HT-29 (cell line): ENCODE measurements at regions not wholly inside any gene's neighbourhood (a gene's known extent, or its start where the extent isn't known, plus 50 kb on each side); places are given as distances from the start of the nearest gene placed in this dataset.

Experiments used
- DNase-seq: peaks from one replicate; pipeline ENCODE4 v3.0.0-alpha.2; 2015; ENCODE audit warnings: low spot score

GRCh38 chr3:116767726-116768125 lies 58.1 kb downstream of the TUSC7 start:
- DNase-seq, result no peak

DNA sequence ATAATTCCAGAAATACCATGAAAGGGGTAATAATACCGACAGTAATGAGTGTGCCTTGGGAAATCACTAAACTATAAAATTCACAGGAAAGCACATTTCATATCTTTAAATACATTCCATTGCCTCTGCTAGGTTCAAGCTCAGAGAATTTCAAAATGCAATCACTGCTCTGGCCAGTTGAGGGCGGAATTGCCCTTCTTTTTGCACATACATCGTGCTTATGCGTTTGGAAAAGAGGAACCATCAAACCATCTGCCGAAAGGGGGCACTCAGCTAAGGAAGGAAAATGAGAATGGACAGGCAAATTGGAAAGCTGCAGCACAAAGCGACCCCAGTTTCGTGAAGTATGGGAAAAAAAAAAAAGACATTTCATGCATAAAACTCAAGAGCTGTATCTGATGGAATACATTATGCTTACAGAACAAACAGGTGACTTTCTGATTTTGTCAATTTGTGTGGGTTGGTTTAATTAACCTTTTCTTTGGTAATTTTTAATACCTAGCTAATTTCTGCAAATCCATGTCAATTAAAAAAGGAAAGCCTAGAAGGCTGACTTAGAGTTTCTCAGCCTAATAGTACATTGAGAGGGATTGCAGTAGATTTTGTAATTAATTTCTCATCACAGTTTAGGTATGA lies 61.4 kb downstream of the TUSC7 start:
- peak; percentile 87 for DNase-seq

GRCh38 chr3:116776880-116777785 lies 67.6 kb downstream of the TUSC7 start:
- no peak for DNase-seq

DNA sequence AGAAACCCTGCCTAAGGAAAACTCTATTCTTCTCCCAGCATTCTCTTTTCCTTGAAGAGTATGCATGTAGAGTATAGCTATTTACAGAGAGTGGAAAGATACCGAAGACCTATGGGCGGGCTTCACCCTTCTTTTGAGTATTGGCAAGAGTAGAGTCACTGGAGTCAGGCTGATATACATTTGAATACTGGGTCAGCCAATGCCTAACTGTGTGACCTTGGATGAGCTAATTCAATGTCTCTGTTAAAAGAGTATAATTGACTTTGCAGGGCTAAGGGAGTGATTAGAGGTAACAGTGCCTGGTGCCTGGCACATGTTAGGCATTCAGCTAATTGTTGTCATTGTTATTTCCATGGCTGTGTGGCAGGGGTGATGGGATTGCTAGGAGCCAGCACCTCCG lies 75.6 kb downstream of the TUSC7 start:
- DNase-seq, result no peak

GRCh38 chr3:116802651-116803050 lies 93.1 kb downstream of the TUSC7 start:
- no peak for DNase-seq

GRCh38 chr3:116806351-116806750 lies 96.8 kb downstream of the TUSC7 start:
- no peak for DNase-seq

GRCh38 chr3:116808725-116809124 lies 99.1 kb downstream of the TUSC7 start:
- no peak for DNase-seq

GRCh38 chr3:116809208-116809607 lies 99.6 kb downstream of the TUSC7 start:
- no peak for DNase-seq

DNA sequence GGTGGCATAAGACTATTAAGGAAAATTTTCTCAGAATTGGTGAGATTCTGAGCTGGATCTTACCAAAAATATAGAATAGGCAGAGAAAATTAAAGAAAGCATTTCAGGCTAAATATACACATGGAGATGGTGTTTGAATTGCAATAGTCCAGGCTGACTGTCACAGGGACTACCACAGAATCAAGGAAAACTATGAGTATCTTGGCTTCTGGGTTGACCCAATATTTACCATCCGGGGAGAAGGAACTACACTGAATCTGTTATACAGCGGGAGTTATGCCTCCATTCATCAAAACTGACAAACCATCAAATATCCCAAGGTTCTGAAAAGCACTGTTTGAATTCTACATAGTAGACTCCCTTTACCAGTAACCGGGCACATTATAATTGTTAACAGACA lies 102.2 kb downstream of the TUSC7 start:
- no peak for DNase-seq

DNA sequence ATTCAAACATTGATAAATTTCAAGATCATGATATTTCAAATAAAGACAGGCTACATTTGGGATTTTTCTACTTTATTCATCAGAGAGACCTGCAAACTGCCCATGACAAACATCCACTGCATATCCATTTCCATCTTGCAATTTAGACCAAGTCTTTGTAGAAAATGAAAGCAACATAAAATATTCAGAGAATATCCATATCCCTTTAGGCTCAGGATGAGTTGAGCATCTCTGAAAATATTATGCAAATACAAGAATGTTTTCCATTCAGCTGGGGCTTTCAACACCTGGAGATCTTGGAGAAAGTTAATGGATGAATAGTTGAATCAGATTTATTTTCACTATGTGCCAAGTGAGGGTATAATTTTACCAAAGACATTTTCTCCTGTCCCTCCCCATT lies 103.4 kb downstream of the TUSC7 start:
- DNase-seq, result no peak

- DNase-seq, result no peak
Observed at GRCh38 chr3:116815321-116815720, 105.7 kb downstream of the TUSC7 start.

- no peak for DNase-seq
Observed at GRCh38 chr3:116815831-116816588, 106.4 kb downstream of the TUSC7 start.

DNA sequence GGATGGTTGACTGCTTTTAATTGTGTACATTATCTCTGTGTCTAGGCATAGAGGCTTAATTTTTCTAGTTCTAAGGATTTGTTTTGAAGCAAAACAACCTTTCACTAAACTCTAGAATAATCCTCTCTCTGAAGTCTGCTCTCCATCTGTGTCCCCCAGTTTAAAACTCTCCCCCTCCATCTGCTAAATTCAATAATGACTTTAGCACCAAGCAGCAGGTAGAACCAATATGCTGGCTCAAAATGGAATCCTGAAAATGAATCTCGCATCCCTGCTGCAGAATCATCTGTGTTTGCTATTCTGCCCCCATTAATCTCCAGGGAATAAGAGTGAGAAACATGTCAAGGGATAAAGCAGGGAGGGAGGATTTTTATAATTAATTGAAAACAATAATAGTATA lies 111.8 kb downstream of the TUSC7 start:
- DNase-seq, result no peak

DNA sequence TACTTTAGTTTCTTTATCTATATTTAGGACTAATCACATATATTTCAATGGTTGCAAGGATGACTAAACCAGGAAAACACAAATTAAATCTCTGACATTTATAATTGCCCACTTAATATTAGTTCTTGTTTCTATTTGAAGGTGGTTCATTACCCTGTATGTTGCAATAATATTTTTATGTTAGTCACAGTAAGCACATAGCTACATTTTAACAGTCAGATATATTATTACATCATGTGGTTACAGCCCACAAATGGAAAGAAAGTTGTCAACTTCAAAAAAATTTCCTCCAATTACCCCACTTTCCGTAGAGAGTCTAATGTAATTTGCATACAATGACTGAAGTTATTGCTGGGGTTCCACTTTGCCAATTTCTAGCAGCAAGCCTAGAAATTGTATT lies 114.6 kb downstream of the TUSC7 start:
- DNase-seq, result no peak

GRCh38 chr3:116833202-116833601 lies 123.6 kb downstream of the TUSC7 start:
- no peak for DNase-seq

GRCh38 chr3:116834816-116835215 lies 125.2 kb downstream of the TUSC7 start:
- DNase-seq, result no peak

DNA sequence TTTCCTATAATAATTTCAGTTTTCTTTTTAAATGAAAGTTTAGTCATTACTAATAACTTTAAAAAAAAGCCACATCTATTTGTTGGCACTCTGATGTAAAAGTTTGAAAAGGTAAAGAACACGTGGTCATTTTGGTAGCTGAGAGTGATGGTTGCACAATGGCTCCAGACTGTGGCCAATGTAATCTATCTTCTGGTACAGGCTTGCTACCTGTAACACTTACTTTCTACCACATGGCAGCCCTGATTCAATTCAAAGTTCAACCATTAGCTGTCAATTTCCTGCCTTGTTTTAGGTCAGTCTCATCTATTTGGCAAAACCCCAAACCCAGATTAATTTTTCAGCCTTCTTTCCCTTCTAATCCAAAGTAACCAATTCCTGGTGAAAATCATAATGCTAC lies 126.1 kb downstream of the TUSC7 start:
- DNase-seq, result no peak

- DNase-seq, result no peak
Observed at GRCh38 chr3:116836286-116836685, 126.7 kb downstream of the TUSC7 start.

- no peak for DNase-seq
Observed at GRCh38 chr3:116837483-116837882, 127.9 kb downstream of the TUSC7 start.

- no peak for DNase-seq
Observed at GRCh38 chr3:116841003-116841735, 131.6 kb downstream of the TUSC7 start.

GRCh38 chr3:116842254-116842957 lies 132.8 kb downstream of the TUSC7 start:
- no peak for DNase-seq
